ENCODE measurements at regions not wholly inside any gene's neighbourhood (a gene's known extent, or its start where the extent isn't known, plus 50 kb on each side); places are given as distances from the start of the nearest gene placed in this dataset.

GRCh38 chr4:105057370-105058105 is 89.1 kb upstream of the TET2 start (continued):
- no peak for TF ChIP-seq CTCF (conservative IDR thresholded peaks at IDR 0.05; ENCODE audit: low read depth in 2 of 2)
- TF ChIP-seq REST (IDR thresholded peaks at IDR 0.05; ENCODE audit: unreplicated experiment): no peak
- no peak for TF ChIP-seq ETS1 (IDR thresholded peaks at IDR 0.05)
- TF ChIP-seq ZNF331 (CRISPR knock-in tag; IDR thresholded peaks at IDR 0.05; ENCODE audit: low read depth): no peak
- no peak for TF ChIP-seq EZH2phosphoT487 (IDR thresholded peaks at IDR 0.05; ENCODE audit: unreplicated experiment)
- no peak for TF ChIP-seq EZH2 (IDR thresholded peaks at IDR 0.05; ENCODE audit: low read depth, unreplicated experiment)
- no peak for TF ChIP-seq POLR2AphosphoS5 (IDR thresholded peaks at IDR 0.05; ENCODE audit: low read depth)

- Mint-ChIP-seq H3K4me1 (peaks cover 14% of the 10 kb centered on the region), H3K27ac (no peak overlapping the region), H3K9me3 (no peaks in the 10 kb centered on the region), H3K4me3 (no peak overlapping the region), H3K27me3 (ENCODE audit: insufficient read depth, low read depth, poor library complexity) (no peaks in the 10 kb centered on the region), H3K36me3 (ENCODE audit: low read depth) (no peaks in the 10 kb centered on the region)
- Histone ChIP-seq H3F3A (replicated peaks; ENCODE audit: low read depth) (no peaks in the 10 kb centered on the region), H3K79me2 (replicated peaks; ENCODE audit: insufficient read depth) (no peaks in the 10 kb centered on the region), H3K36me3 (ENCODE audit: insufficient read depth) (no peaks in the 10 kb centered on the region), H3K27ac (ENCODE audit: low read depth) (no peak overlapping the region), H4K20me1 (replicated peaks; ENCODE audit: insufficient read depth) (no peaks in the 10 kb centered on the region), H3K4me2 (no peak overlapping the region), H3K9me2 (ENCODE audit: insufficient read depth) (no peaks in the 10 kb centered on the region), H3K4me3 (no peak overlapping the region), H2AFZ (no peak overlapping the region), H3K27me3 (ENCODE audit: insufficient read depth) (no peaks in the 10 kb centered on the region), H3K4me1 (ENCODE audit: insufficient read depth) (peaks cover 10% of the 10 kb centered on the region; the same call in 1 of the 2 replicates)
- DNase-seq (ENCODE audit: low spot score) (no peak), ATAC-seq (no peak)
- TF ChIP-seq NANOG (IDR thresholded peaks at IDR 0.05; ENCODE audit: borderline replicate concordance) (no peak), ZNF462 (CRISPR knock-in tag; IDR thresholded peaks at IDR 0.05) (no peak), ZNF114 (CRISPR knock-in tag; IDR thresholded peaks at IDR 0.05) (no peak)
These were observed 88.4 kb upstream of the TET2 start for GRCh38 chr4:105058177-105058812.
